Activated CD8-positive, alpha-beta T cell treated with anti-CD3 and anti-CD28 coated beads for 36 hours (primary cell): ENCODE measurements at regions not wholly inside any gene's neighbourhood (a gene's known extent, or its start where the extent isn't known, plus 50 kb on each side); places are given as distances from the start of the nearest gene placed in this dataset.

ENCODE experiments used
- ATAC-seq: fragments of 200-7000 bp; cut with Tn5 transposase; one replicate; pipeline ENCODE4 v1.10.0; 2021; ENCODE audit warnings: mild to moderate bottlenecking, moderate library complexity
- CTCF ChIA-PET: fragments of 350-600 bp; sonication (Branson Sonifier 250); formaldehyde crosslinking; loops from one replicate; lab custom pipeline; 2021; ENCODE audit warnings: antibody characterized with exemption; lab: Charles Lee
- POLR2A ChIA-PET: fragments of 350-600 bp; sonication (Branson Sonifier 250); formaldehyde crosslinking; loops from one replicate; lab custom pipeline; 2021; ENCODE audit warnings: antibody characterized with exemption; lab: Charles Lee
- DNase-seq: peaks from one replicate; pipeline ENCODE4 v3.0.0-alpha.2; 2020
- H3K27ac Mint-ChIP-seq: one replicate; pipeline ENCODE4 v1.8.0; 2021; ENCODE audit warnings: mild to moderate bottlenecking, mixed read lengths
- H3K27me3 Mint-ChIP-seq: one replicate; pipeline ENCODE4 v1.8.0; 2021; ENCODE audit warnings: mixed read lengths
- H3K36me3 Mint-ChIP-seq: one replicate; pipeline ENCODE4 v1.8.0; 2021; ENCODE audit warnings: low read depth, mixed read lengths
- H3K4me1 Mint-ChIP-seq: one replicate; pipeline ENCODE4 v1.8.0; 2021; ENCODE audit warnings: low read depth, mixed read lengths
- H3K4me3 Mint-ChIP-seq: one replicate; pipeline ENCODE4 v1.8.0; 2021; ENCODE audit warnings: mild to moderate bottlenecking, moderate library complexity, mixed read lengths
- H3K9me3 Mint-ChIP-seq: one replicate; pipeline ENCODE4 v1.8.0; 2021; ENCODE audit warnings: mixed read lengths
- intact Hi-C: fragments of 100-400 bp; cut with micrococcal nuclease; formaldehyde crosslinking; loops from one replicate; pipeline ENCODE4 v1.10.0; 2022
- TF ChIP-seq, protein P1 (sequence below): fragments of 200-600 bp; IDR thresholded peaks from one replicate; pipeline ENCODE4 v1.8.0; 2022; ENCODE audit warnings: antibody characterized with exemption, mild to moderate bottlenecking

DNA sequence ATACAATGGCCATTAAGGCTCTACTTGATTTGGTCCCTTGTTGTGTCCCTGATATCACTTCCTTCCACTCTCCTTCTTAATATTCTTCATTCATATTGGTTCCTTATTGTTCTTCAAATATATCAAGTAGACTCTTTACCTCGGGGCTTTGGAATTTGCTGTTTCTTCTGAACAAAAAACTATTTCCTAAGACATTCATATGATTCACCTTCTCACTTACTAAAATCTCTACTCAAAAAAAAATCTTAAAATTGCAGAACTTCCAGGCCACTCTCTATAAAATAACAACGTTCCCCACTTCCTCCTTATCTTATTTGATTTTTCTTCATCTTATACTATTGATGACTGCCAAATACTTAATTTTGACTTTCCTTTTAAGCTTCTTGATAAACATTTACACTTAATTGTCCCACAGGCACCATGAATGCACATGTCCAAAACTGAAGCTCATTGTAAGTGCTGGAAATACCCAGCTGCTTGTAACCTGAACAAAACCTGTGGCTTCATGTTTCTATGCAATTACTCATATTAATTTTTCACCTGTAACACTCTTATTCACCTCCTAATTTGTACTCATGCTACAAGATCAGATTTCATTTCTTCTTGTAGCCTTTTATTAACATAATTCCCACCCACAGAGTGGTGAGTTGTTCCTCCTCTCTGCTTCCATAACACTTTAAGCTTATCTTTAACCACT lies 58.4 kb upstream of the NUDT12 start:
- H3K4me3 Mint-ChIP-seq, result no peak overlapping the region
- no peaks in the 10 kb centered on the region for H3K36me3 Mint-ChIP-seq
- ChIA-PET POLR2A (no interaction called here), CTCF (no interaction called here)
- H3K27me3 Mint-ChIP-seq, result no peaks in the 10 kb centered on the region
- no peaks in the 10 kb centered on the region for H3K4me1 Mint-ChIP-seq
- no peak for DNase-seq
- TF ChIP-seq, protein P1, sequence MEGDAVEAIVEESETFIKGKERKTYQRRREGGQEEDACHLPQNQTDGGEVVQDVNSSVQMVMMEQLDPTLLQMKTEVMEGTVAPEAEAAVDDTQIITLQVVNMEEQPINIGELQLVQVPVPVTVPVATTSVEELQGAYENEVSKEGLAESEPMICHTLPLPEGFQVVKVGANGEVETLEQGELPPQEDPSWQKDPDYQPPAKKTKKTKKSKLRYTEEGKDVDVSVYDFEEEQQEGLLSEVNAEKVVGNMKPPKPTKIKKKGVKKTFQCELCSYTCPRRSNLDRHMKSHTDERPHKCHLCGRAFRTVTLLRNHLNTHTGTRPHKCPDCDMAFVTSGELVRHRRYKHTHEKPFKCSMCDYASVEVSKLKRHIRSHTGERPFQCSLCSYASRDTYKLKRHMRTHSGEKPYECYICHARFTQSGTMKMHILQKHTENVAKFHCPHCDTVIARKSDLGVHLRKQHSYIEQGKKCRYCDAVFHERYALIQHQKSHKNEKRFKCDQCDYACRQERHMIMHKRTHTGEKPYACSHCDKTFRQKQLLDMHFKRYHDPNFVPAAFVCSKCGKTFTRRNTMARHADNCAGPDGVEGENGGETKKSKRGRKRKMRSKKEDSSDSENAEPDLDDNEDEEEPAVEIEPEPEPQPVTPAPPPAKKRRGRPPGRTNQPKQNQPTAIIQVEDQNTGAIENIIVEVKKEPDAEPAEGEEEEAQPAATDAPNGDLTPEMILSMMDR, result no peak
- H3K9me3 Mint-ChIP-seq, result no peaks in the 10 kb centered on the region
- intact Hi-C loops, result no loop called here
- no peak overlapping the region for H3K27ac Mint-ChIP-seq
- ATAC-seq, result no peak

DNA sequence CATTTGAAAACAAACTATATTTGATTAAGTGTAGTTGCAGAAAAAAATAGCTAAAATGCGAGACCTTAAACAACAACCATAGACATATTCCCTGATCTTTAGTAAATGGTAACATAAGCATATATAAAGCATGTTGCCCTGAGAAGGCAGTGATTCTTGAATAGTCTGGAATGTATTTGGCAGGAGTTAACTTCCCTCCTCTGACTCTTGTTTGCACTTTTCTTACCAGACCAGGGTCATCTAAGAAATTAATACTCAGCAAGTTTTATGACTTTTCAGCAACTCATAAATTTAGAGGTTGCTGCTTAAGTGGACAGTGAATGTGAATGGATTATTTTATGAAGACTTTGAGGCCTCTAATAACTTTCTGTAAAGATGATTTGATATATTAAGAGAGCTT lies 55.3 kb upstream of the NUDT12 start:
- no peak for DNase-seq
- Mint-ChIP-seq H3K4me3 (no peak overlapping the region), H3K4me1 (no peaks in the 10 kb centered on the region)

DNA sequence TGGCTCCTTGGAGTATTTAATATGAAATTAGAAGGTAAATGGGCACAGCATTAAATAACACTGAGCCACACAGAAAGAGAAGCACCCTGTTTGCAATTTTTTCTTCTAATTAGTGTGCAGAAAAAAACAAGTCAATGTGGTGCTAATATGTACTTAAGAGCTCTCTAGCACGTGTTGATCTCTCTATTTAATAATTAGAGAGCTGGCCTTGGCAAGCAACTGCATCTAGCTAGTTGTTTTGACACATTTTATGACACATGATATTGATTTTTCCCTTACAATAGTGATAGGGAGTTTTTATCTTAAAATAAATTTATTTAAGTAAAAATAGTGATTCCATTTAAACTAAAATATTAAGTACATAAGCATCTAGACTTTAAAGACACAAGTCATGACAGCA lies 54.5 kb upstream of the NUDT12 start:
- intact Hi-C loops, result no loop called here
- Mint-ChIP-seq H3K4me1 (no peaks in the 10 kb centered on the region), H3K9me3 (no peaks in the 10 kb centered on the region), H3K27me3 (no peaks in the 10 kb centered on the region), H3K4me3 (no peak overlapping the region), H3K27ac (no peak overlapping the region), H3K36me3 (no peaks in the 10 kb centered on the region)
- POLR2A ChIA-PET, result no interaction called here
- TF ChIP-seq, protein P1, result no peak
- ATAC-seq (no peak), DNase-seq (no peak)
- CTCF ChIA-PET, result no interaction called here

More for the DNA sequence above, 55.3 kb upstream of the NUDT12 start:
- intact Hi-C loops, result no loop called here
- Mint-ChIP-seq H3K27ac (no peak overlapping the region), H3K27me3 (no peaks in the 10 kb centered on the region), H3K36me3 (no peaks in the 10 kb centered on the region), H3K9me3 (no peaks in the 10 kb centered on the region)
- TF ChIP-seq, protein P1, result no peak
- ATAC-seq, result no peak
- CTCF ChIA-PET, result no interaction called here
- POLR2A ChIA-PET, result no interaction called here

DNA sequence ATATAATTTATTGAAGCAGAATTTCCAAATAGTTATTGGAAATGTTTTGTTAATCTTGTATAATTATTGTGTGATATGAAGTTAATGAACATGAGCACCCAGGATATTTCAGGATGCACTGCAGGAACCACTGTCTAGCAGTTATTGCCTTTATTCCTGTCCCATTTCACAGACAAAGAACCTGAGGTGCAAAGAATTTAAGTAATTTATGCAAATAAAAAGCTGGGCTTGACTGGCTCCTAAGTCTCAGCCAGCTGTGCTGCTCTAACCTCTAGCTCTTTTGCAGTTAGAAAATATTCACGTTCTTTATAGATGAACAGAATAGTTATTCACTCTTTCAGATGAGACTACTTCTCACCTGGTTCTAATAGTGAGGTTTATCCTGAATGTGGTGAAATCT lies 50.0 kb upstream of the NUDT12 start:
- DNase-seq, result no peak

More for the DNA sequence above, 50.0 kb upstream of the NUDT12 start:
- H3K9me3 Mint-ChIP-seq, result no peaks in the 10 kb centered on the region
- no peak overlapping the region for H3K27ac Mint-ChIP-seq
- intact Hi-C loops, result no loop called here
- POLR2A ChIA-PET, result no interaction called here
- CTCF ChIA-PET, result no interaction called here
- H3K4me1 Mint-ChIP-seq, result no peaks in the 10 kb centered on the region
- H3K4me3 Mint-ChIP-seq, result no peak overlapping the region
- TF ChIP-seq, protein P1, result no peak
- no peak for ATAC-seq
- no peaks in the 10 kb centered on the region for H3K36me3 Mint-ChIP-seq
- H3K27me3 Mint-ChIP-seq, result no peaks in the 10 kb centered on the region
